ENCODE measurements at regions not wholly inside any gene's neighbourhood (a gene's known extent, or its start where the extent isn't known, plus 50 kb on each side); places are given as distances from the start of the nearest gene placed in this dataset.
"Not testable (repeated sequence)": the region's sequence is repeated elsewhere in the genome, so short reads cannot be mapped to it uniquely, and the experiment has no call there.

DNA sequence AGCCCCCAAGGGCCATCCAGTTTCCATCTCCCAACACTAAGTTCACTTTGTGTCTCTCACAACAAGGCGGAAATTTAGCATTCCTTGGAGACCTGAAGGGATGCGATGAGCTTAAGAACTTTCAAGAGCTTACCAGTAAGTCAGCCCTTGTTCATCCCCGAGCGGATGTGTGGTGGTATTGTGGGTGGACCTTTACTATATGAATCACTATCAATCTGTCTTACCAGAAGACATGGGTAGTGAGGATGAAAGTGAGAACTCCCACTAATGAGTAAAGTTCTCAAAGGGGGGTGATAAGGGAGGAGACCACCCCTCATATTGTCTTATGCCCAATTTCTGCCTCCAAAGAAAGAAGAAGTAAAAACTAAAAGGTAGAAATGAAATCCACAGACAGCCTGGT is 329.6 kb upstream of the NCKAP5 start:
- TF ChIP-seq CTCF (conservative IDR thresholded peaks at IDR 0.05; ENCODE audit: low read depth, low read length); EZH2 (IDR thresholded peaks at IDR 0.05; ENCODE audit: borderline replicate concordance, low read depth, low read length, poor library complexity, severe bottlenecking): not testable (repeated sequence)

Data from A673 (cell line).